Smooth muscle cell (in vitro differentiated cells): ENCODE measurements at regions not wholly inside any gene's neighbourhood (a gene's known extent, or its start where the extent isn't known, plus 50 kb on each side); places are given as distances from the start of the nearest gene placed in this dataset.

ENCODE experiments used
- DNase-seq: peaks from one replicate; lab custom pipeline; 2025; ENCODE audit not compliant: unreplicated experiment; lab: John Stamatoyannopoulos, UW
- H2AFZ ChIP-seq: fragments of 200-600 bp; sonication (generic); 2 replicates; pipeline ENCODE4 v1.6.0; 2016; ENCODE audit warnings: antibody characterized with exemption, low read depth, mild to moderate bottlenecking
- H3F3A ChIP-seq: fragments of 200-600 bp; sonication (generic); 2 replicates; pipeline ENCODE4 v1.6.0; 2017; ENCODE audit warnings: antibody characterized with exemption, low read depth
- H3K27ac ChIP-seq: fragments of 200-600 bp; sonication (generic); 2 replicates; pipeline ENCODE4 v1.5.1; 2016; ENCODE audit warnings: low read depth, mild to moderate bottlenecking
- H3K27me3 ChIP-seq: fragments of 200-600 bp; sonication (generic); 2 replicates; pipeline ENCODE4 v1.6.1; 2016; ENCODE audit warnings: low read depth, mild to moderate bottlenecking
- H3K36me3 ChIP-seq: fragments of 200-600 bp; sonication (generic); 2 replicates; pipeline ENCODE4 v1.5.1; 2016; ENCODE audit warnings: low read depth
- H3K4me1 ChIP-seq: fragments of 200-600 bp; sonication (generic); 2 replicates; pipeline ENCODE4 v1.5.1; 2016; ENCODE audit warnings: low read depth
- H3K4me2 ChIP-seq: fragments of 200-600 bp; sonication (generic); 2 replicates; pipeline ENCODE4 v1.6.0; 2016; ENCODE audit warnings: mild to moderate bottlenecking
- H3K4me3 ChIP-seq: fragments of 200-600 bp; sonication (generic); 2 replicates; pipeline ENCODE4 v1.5.1; 2016; ENCODE audit warnings: mild to moderate bottlenecking
- H3K79me2 ChIP-seq: fragments of 200-600 bp; sonication (generic); 2 replicates; pipeline ENCODE4 v1.6.0; 2016; ENCODE audit warnings: low read depth, mild to moderate bottlenecking
- H3K9ac ChIP-seq: fragments of 200-600 bp; sonication (generic); 2 replicates; pipeline ENCODE4 v1.6.0; 2016; ENCODE audit warnings: low read depth
- H3K9me3 ChIP-seq: fragments of 200-600 bp; sonication (generic); replicated peaks from 2 replicates; pipeline ENCODE4 v1.5.1; 2016; ENCODE audit warnings: low read depth
- H4K20me1 ChIP-seq: fragments of 200-600 bp; sonication (generic); 2 replicates; pipeline ENCODE4 v1.6.0; 2016; ENCODE audit warnings: low read depth
- WGBS: methylation state at CpG from one replicate; pipeline ENCODE4 v1.1.7; 2016; ENCODE audit warnings: low lambda C conversion rate; 5-methylcytosine and 5-hydroxymethylcytosine counted together
- TF ChIP-seq, protein P1 (sequence below): fragments of 200-600 bp; sonication (generic); IDR thresholded peaks from 2 replicates; pipeline ENCODE4 v1.5.1; 2017; ENCODE audit warnings: borderline replicate concordance, mild to moderate bottlenecking, antibody characterized with exemption; ENCODE audit not compliant: insufficient read depth, poor library complexity, severe bottlenecking

DNA sequence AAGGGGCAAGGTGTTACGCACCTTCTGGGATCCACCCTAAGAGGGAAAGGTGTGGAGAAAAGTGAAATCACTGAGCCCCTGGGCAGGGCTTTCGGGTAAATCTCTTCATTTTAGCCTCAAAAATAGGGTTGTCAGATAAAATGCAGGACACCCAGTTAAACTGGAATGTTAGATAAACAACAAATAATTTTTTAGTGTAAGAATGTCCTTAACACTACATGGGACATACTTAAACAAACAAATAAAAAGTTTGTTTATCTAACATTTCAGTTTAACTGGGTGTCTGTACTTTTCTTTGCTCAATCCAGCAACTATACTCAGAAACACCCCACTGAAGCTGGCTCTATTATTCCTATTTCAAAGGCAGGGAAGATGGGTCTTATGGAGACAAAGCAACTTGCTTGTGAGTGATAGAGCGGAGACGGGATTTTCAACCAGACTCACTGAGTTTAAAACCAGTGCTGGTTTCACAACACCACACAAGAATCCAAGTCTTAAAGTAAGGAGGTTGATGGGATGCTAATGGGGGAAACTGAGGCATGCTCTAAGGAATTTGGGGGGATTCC lies 144.8 kb upstream of the RBPJ start:
- WGBS: 64% methylated on average over 4 of the region's 4 CpGs
- no peak for DNase-seq
- peak overlapping the region; percentile 16 for H3K4me2 ChIP-seq

DNA sequence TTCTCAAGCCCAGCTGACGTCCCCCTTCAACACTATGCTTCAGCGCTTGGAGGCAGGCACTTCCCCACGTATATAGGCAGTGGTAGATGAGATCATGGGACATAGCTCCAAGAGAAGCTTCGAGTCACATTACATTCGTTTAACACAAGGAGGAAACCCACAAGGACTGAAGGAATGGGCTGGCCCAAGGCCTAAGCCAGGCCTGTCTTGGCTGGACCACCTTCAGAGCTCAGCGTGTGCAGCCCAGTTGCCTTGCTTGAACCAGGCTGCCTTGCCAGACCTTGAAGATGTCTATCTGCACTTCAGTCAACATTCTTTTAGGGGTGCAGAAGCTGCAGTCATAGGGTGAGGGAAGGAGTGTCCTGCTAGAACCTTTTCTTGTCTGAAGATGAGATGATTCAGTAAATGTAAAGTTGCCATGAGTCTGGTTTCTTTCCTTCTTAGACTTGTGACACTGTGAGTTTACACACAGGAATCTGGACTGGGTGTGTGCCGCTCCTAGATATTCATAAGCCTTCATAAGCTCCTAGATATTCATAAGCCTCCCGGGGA lies 144.1 kb upstream of the RBPJ start:
- Histone ChIP-seq H3K4me1 (peaks cover 9% of the 10 kb centered on the region), H3K9me3 (no peaks in the 10 kb centered on the region), H3K79me2 (no peaks in the 10 kb centered on the region), H3K9ac (peak overlapping the region; percentile 67), H3K36me3 (no peaks in the 10 kb centered on the region), H4K20me1 (no peaks in the 10 kb centered on the region), H3K4me2 (peak overlapping the region; percentile 16), H3K27me3 (no peaks in the 10 kb centered on the region), H2AFZ (peak overlapping the region; percentile 1), H3K4me3 (no peak overlapping the region), H3F3A (peaks cover 7% of the 10 kb centered on the region), H3K27ac (peak overlapping the region; percentile 84)
- 24% methylated on average over 8 of the region's 8 CpGs for WGBS
- TF ChIP-seq, protein P1, sequence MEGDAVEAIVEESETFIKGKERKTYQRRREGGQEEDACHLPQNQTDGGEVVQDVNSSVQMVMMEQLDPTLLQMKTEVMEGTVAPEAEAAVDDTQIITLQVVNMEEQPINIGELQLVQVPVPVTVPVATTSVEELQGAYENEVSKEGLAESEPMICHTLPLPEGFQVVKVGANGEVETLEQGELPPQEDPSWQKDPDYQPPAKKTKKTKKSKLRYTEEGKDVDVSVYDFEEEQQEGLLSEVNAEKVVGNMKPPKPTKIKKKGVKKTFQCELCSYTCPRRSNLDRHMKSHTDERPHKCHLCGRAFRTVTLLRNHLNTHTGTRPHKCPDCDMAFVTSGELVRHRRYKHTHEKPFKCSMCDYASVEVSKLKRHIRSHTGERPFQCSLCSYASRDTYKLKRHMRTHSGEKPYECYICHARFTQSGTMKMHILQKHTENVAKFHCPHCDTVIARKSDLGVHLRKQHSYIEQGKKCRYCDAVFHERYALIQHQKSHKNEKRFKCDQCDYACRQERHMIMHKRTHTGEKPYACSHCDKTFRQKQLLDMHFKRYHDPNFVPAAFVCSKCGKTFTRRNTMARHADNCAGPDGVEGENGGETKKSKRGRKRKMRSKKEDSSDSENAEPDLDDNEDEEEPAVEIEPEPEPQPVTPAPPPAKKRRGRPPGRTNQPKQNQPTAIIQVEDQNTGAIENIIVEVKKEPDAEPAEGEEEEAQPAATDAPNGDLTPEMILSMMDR: no peak
- peak; percentile 3 for DNase-seq

More for the DNA sequence above, 144.8 kb upstream of the RBPJ start:
- peaks cover 7% of the 10 kb centered on the region for H3F3A ChIP-seq
- TF ChIP-seq, protein P1: no peak
- no peak overlapping the region for H3K4me3 ChIP-seq
- no peaks in the 10 kb centered on the region for H3K79me2 ChIP-seq
- no peaks in the 10 kb centered on the region for H3K36me3 ChIP-seq
- H3K4me1 ChIP-seq: peaks cover 9% of the 10 kb centered on the region
- no peaks in the 10 kb centered on the region for H3K27me3 ChIP-seq
- H2AFZ ChIP-seq: peak overlapping the region; percentile 1
- H3K9ac ChIP-seq: peak overlapping the region; percentile 67
- H4K20me1 ChIP-seq: no peaks in the 10 kb centered on the region
- H3K9me3 ChIP-seq: no peaks in the 10 kb centered on the region
- peak overlapping the region; percentile 84 for H3K27ac ChIP-seq

DNA sequence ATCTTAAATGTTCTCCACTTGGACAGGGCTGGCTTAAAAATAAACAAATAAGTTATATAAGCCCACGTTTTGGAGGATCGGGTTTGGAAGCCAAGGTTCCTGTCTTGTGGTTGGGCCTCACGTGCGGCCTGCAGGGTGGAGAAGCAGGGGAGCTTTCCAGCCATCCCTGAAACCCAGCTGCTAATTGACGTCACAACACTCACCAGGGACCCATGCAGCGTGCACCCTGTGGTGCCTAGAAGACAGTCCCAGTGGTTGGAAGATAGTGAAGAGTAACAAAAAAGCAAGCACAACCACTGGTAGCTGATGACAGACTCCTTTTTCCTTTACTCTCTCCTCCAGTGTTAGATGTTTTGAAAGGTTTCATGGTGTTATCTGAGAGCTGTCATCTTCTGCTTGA lies 142.0 kb upstream of the RBPJ start:
- TF ChIP-seq, protein P1: no peak
- Histone ChIP-seq H3K4me2 (no peak overlapping the region), H2AFZ (no peak overlapping the region), H3K36me3 (no peaks in the 10 kb centered on the region), H3K9ac (no peak overlapping the region), H3K9me3 (no peaks in the 10 kb centered on the region), H3K27me3 (no peaks in the 10 kb centered on the region), H3K4me1 (peaks cover 9% of the 10 kb centered on the region), H3F3A (peaks cover 7% of the 10 kb centered on the region), H3K79me2 (no peaks in the 10 kb centered on the region), H4K20me1 (no peaks in the 10 kb centered on the region), H3K4me3 (no peak overlapping the region), H3K27ac (no peak overlapping the region)
- 90% methylated on average over 6 of the region's 6 CpGs for WGBS
- no peak for DNase-seq

DNA sequence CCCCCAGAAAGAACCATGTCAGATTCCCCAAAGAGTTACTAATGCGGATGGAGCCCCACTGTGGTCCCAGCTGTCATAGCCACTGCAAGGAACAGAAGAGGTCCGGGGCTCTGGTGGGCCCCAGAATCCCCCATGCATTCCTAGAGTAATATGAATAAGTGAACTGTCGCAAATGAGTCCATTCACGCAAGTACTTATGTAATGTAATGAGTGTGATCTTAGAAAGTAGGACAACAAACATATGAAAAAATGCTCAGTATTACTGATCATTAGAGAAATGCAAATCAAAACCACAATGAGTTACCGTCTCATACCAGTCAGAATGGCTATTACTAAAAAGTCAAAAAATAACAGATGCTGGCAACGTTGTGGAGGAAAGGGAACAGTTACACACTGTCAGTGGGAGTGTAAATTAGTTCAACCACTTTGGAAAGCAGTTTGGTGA lies 141.5 kb upstream of the RBPJ start:
- Histone ChIP-seq H3K4me1 (peaks cover 9% of the 10 kb centered on the region), H3K27me3 (no peaks in the 10 kb centered on the region), H2AFZ (no peak overlapping the region), H3K36me3 (no peaks in the 10 kb centered on the region), H3K4me2 (no peak overlapping the region), H3K9me3 (no peaks in the 10 kb centered on the region), H3K27ac (no peak overlapping the region), H3F3A (peaks cover 7% of the 10 kb centered on the region), H3K79me2 (no peaks in the 10 kb centered on the region), H3K4me3 (no peak overlapping the region), H4K20me1 (no peaks in the 10 kb centered on the region), H3K9ac (no peak overlapping the region)
- WGBS: 92% methylated on average over 6 of the region's 6 CpGs
- TF ChIP-seq, protein P1: no peak
- no peak for DNase-seq
